Breast epithelium (tissue), 3 donors: ENCODE measurements at regions not wholly inside any gene's neighbourhood (a gene's known extent, or its start where the extent isn't known, plus 50 kb on each side); places are given as distances from the start of the nearest gene placed in this dataset.

Experiments
- POLR2A ChIP-seq: fragments of 450-650 bp; IDR thresholded peaks from one replicate; pipeline ENCODE4 v1.6.1; 2016; ENCODE audit warnings: antibody characterized with exemption, mild to moderate bottlenecking, moderate library complexity
- POLR2AphosphoS5 ChIP-seq, 3 donors: sonication (generic); formaldehyde crosslinking; IDR thresholded peaks; one replicate each; pipeline ENCODE4 v1.6.1; 2017; ENCODE audit warnings: antibody characterized with exemption in 3 of 3
- TF ChIP-seq, protein P1 (sequence below), 3 donors: fragments of 450-650 bp; IDR thresholded peaks; one replicate each; pipeline ENCODE4 v1.5.1; 2016 to 2017; ENCODE audit warnings: antibody characterized with exemption in 3 of 3, mild to moderate bottlenecking in 3 of 3, moderate library complexity in 3 of 3

GRCh38 chr9:14383294-14383693, 69.4 kb upstream of the NFIB start:
- TF ChIP-seq POLR2A, result no peak
- TF ChIP-seq, protein P1, sequence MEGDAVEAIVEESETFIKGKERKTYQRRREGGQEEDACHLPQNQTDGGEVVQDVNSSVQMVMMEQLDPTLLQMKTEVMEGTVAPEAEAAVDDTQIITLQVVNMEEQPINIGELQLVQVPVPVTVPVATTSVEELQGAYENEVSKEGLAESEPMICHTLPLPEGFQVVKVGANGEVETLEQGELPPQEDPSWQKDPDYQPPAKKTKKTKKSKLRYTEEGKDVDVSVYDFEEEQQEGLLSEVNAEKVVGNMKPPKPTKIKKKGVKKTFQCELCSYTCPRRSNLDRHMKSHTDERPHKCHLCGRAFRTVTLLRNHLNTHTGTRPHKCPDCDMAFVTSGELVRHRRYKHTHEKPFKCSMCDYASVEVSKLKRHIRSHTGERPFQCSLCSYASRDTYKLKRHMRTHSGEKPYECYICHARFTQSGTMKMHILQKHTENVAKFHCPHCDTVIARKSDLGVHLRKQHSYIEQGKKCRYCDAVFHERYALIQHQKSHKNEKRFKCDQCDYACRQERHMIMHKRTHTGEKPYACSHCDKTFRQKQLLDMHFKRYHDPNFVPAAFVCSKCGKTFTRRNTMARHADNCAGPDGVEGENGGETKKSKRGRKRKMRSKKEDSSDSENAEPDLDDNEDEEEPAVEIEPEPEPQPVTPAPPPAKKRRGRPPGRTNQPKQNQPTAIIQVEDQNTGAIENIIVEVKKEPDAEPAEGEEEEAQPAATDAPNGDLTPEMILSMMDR (IDR thresholded peaks at IDR 0.05), result no peak
- TF ChIP-seq POLR2AphosphoS5 (IDR thresholded peaks at IDR 0.05), result no peak
